Peyer's patch (tissue), 4 donors: ENCODE measurements at regions not wholly inside any gene's neighbourhood (a gene's known extent, or its start where the extent isn't known, plus 50 kb on each side); places are given as distances from the start of the nearest gene placed in this dataset.

Experiments
- POLR2A ChIP-seq, 2 donors: fragments of 450-650 bp; IDR thresholded peaks; one replicate each; pipeline ENCODE4 v1.5.1; 2017; ENCODE audit warnings: antibody characterized with exemption in 2 of 2, mild to moderate bottlenecking in 2 of 2, moderate library complexity in 2 of 2
- TF ChIP-seq, protein P1 (sequence below), 6 experiments: fragments of 450-650 bp in 4 of 6; fragments of 200-600 bp in 2 of 6; sonication (generic) in 1 of 6; IDR thresholded peaks; one replicate each; pipeline ENCODE4 v1.5.1; 2017 to 2019; ENCODE audit warnings: antibody characterized with exemption in 6 of 6, mild to moderate bottlenecking in 3 of 6, moderate library complexity in 1 of 6

DNA sequence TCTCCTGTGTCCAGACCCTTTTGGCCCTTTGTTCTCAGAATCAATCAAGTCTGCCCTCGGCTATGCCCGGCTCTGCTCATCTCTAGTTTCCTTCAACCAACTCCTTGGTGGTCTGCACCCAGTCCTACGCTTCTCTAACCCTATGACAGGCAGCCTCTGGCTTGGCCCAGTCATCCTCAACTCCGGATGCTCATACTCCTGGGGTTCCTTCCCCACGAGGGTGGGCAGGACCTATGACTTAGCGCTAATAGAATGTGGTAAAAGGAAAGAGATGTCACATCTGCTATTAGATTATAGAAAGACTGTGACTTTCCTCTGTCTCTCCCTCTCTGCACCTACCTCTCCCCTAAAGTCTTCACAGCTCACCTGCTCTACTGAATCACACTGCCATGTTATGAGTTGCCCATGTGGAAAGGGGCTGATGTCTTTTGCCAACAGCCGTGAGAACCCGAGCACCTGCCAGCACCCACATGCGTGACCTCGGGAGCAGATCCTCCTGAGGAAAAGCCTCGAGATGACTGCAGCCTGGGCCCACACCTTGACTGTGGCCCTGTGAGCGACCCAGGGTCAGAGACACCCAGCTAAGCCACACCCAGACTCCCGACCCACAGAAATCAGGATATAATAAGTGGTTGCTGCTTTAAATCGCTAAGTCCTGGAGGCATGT is 334.9 kb downstream of the GADD45G start:
- TF ChIP-seq, protein P1, sequence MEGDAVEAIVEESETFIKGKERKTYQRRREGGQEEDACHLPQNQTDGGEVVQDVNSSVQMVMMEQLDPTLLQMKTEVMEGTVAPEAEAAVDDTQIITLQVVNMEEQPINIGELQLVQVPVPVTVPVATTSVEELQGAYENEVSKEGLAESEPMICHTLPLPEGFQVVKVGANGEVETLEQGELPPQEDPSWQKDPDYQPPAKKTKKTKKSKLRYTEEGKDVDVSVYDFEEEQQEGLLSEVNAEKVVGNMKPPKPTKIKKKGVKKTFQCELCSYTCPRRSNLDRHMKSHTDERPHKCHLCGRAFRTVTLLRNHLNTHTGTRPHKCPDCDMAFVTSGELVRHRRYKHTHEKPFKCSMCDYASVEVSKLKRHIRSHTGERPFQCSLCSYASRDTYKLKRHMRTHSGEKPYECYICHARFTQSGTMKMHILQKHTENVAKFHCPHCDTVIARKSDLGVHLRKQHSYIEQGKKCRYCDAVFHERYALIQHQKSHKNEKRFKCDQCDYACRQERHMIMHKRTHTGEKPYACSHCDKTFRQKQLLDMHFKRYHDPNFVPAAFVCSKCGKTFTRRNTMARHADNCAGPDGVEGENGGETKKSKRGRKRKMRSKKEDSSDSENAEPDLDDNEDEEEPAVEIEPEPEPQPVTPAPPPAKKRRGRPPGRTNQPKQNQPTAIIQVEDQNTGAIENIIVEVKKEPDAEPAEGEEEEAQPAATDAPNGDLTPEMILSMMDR (IDR thresholded peaks at IDR 0.05) = no peak
- TF ChIP-seq POLR2A (IDR thresholded peaks at IDR 0.05) = no peak
